Lower leg skin (tissue), 4 donors: ENCODE measurements at regions not wholly inside any gene's neighbourhood (a gene's known extent, or its start where the extent isn't known, plus 50 kb on each side); places are given as distances from the start of the nearest gene placed in this dataset.

Experiments used
- DNase-seq, 2 donors: peaks; one replicate each; pipeline ENCODE4 v3.0.0-alpha.2; 2019; ENCODE audit warnings: low spot score in 2 of 2
- H3K4me3 ChIP-seq: fragments of 200-600 bp; sonication (generic); 2 replicates; pipeline ENCODE4 v1.5.1; 2017; ENCODE audit warnings: mild to moderate bottlenecking, low read depth; ENCODE audit not compliant: poor library complexity, severe bottlenecking
- CTCF ChIP-seq, 3 donors: fragments of 450-650 bp; IDR thresholded peaks; one replicate each; pipeline ENCODE4 v1.5.1; 2016; ENCODE audit warnings: antibody characterized with exemption in 3 of 3, mild to moderate bottlenecking in 3 of 3, moderate library complexity in 2 of 3
- POLR2A ChIP-seq, 2 donors: fragments of 450-650 bp; IDR thresholded peaks; one replicate each; pipeline ENCODE4 v1.6.1; 2016 to 2017; ENCODE audit warnings: antibody characterized with exemption in 2 of 2, mild to moderate bottlenecking in 1 of 2, moderate library complexity in 1 of 2
- WGBS, 2 donors: methylation state at CpG; one replicate each; pipeline ENCODE4 v1.1.5; 2018; 5-methylcytosine and 5-hydroxymethylcytosine counted together
- intact Hi-C: fragments of 100-400 bp; cut with DNase I; formaldehyde crosslinking; loops from one replicate; pipeline ENCODE4 v1.15.0; 2023; ENCODE audit warnings: low total_unique reads

- intact Hi-C loops = no loop called here
- 61 to 62% methylated on average over 2 of the region's 2 CpGs for WGBS, 2 donors
Measured at GRCh38 chr4:26201120-26201519, 119.7 kb upstream of the RBPJ start.

GRCh38 chr4:26204249-26204825 lies 116.5 kb upstream of the RBPJ start:
- 80 to 88% methylated on average over 8 of the region's 8 CpGs for WGBS, 2 donors
- no peak overlapping the region for H3K4me3 ChIP-seq
- intact Hi-C loops = no loop called here
- no peak for DNase-seq
- TF ChIP-seq POLR2A (IDR thresholded peaks at IDR 0.05) (no peak), CTCF (IDR thresholded peaks at IDR 0.05) (no peak)

More at GRCh38 chr4:26201120-26201519, 119.7 kb upstream of the RBPJ start:
- DNase-seq = no peak
- TF ChIP-seq CTCF (IDR thresholded peaks at IDR 0.05) (no peak), POLR2A (IDR thresholded peaks at IDR 0.05) (no peak)
- H3K4me3 ChIP-seq = no peak overlapping the region

GRCh38 chr4:26204911-26205370 lies 115.9 kb upstream of the RBPJ start:
- TF ChIP-seq POLR2A (IDR thresholded peaks at IDR 0.05) (no peak), CTCF (IDR thresholded peaks at IDR 0.05) (no peak)
- intact Hi-C loops = no loop called here
- DNase-seq = no peak
- no peak overlapping the region for H3K4me3 ChIP-seq
- 24 to 29% methylated on average over 5 to 7 of the region's 7 CpGs for WGBS, 2 donors

GRCh38 chr4:26206339-26206738 lies 114.5 kb upstream of the RBPJ start:
- no peak for DNase-seq
- TF ChIP-seq POLR2A (IDR thresholded peaks at IDR 0.05) = no peak
- 14 to 27% methylated on average over 2 of the region's 2 CpGs for WGBS, 2 donors
- intact Hi-C loops = no loop called here
- no peak overlapping the region for H3K4me3 ChIP-seq

- H3K4me3 ChIP-seq = no peak overlapping the region
- 31 to 35% methylated on average over 3 of the region's 3 CpGs for WGBS, 2 donors
- DNase-seq = no peak
- intact Hi-C loops = no loop called here
- TF ChIP-seq POLR2A (IDR thresholded peaks at IDR 0.05) (no peak), CTCF (IDR thresholded peaks at IDR 0.05) (no peak)
Measured at GRCh38 chr4:26206999-26207398, 113.8 kb upstream of the RBPJ start.

GRCh38 chr4:26207631-26208030 lies 113.2 kb upstream of the RBPJ start:
- TF ChIP-seq POLR2A (IDR thresholded peaks at IDR 0.05) = no peak
- TF ChIP-seq CTCF (IDR thresholded peaks at IDR 0.05) = no peak
- intact Hi-C loops = no loop called here

More at GRCh38 chr4:26207631-26208030, 113.2 kb upstream of the RBPJ start:
- no peak for DNase-seq
- WGBS, 2 donors = 46 to 48% methylated on average over 3 of the region's 3 CpGs
- H3K4me3 ChIP-seq = no peak overlapping the region
